ENCODE measurements at regions not wholly inside any gene's neighbourhood (a gene's known extent, or its start where the extent isn't known, plus 50 kb on each side); places are given as distances from the start of the nearest gene placed in this dataset.
"Not testable (repeated sequence)": the region's sequence is repeated elsewhere in the genome, so short reads cannot be mapped to it uniquely, and the experiment has no call there.

- Histone ChIP-seq H3K79me2 (ENCODE audit: control insufficient read depth, insufficient read depth, low read length) (no peaks in the 10 kb centered on the region), H3K9ac (ENCODE audit: control insufficient read depth, extremely low read depth, insufficient read depth, low read length) (no peak overlapping the region), H3K27ac (ENCODE audit: control insufficient read depth, insufficient read depth, low read length) (no peak overlapping the region), H3K4me2 (ENCODE audit: control insufficient read depth, extremely low read depth, insufficient read depth, low read depth, low read length) (no peak overlapping the region), H4K20me1 (ENCODE audit: control insufficient read depth, extremely low read depth, insufficient read depth, low read length) (no peaks in the 10 kb centered on the region), H3K4me3 (ENCODE audit: control insufficient read depth in 2 of 3, extremely low read depth in 1 of 3, insufficient read depth in 2 of 3, low read depth in 1 of 3, low read length in 3 of 3) (no peak overlapping the region), H3K36me3 (ENCODE audit: control insufficient read depth in 2 of 2, extremely low read depth in 1 of 2, insufficient read depth in 2 of 2, low read length in 2 of 2) (no peaks in the 10 kb centered on the region), H2AFZ (ENCODE audit: control insufficient read depth, low read length) (no peak overlapping the region), H3K4me1 (ENCODE audit: control insufficient read depth, extremely low read depth, insufficient read depth, low read length) (no peaks in the 10 kb centered on the region), H3K9me1 (ENCODE audit: control insufficient read depth, extremely low read depth, insufficient read depth, low read length) (no peaks in the 10 kb centered on the region), H3K9me3 (ENCODE audit: control insufficient read depth, low read depth, low read length) (no peaks in the 10 kb centered on the region), H3K27me3 (ENCODE audit: control insufficient read depth, extremely low read depth, insufficient read depth, low read length) (no peaks in the 10 kb centered on the region)
- DNase-seq (ENCODE audit: low read depth, low spot score), result no peak
- no peak for FAIRE-seq
- TF ChIP-seq CTCF (optimal IDR thresholded peaks at IDR 0.05 in 1 of 3, IDR thresholded peaks at IDR 0.05 in 1 of 3, conservative IDR thresholded peaks at IDR 0.05 in 1 of 3; ENCODE audit: extremely low read depth in 1 of 3, insufficient read depth in 2 of 3, low read length in 3 of 3), result no peak
- TF ChIP-seq EZH2 (IDR thresholded peaks at IDR 0.05; ENCODE audit: low read length), result no peak
- dilution Hi-C loops (cut with MboI; ENCODE audit: extremely low pct_ligation_motif_present, low sequenced_read_pairs), result no loop called here
Measured at GRCh38 chr1:60797351-60797750, 285.0 kb upstream of the NFIA start.

GRCh38 chr1:60791226-60791625 is 291.1 kb upstream of the NFIA start:
- no peak overlapping the region for H3K4me2 ChIP-seq (ENCODE audit: control insufficient read depth, extremely low read depth, insufficient read depth, low read depth, low read length)
- DNase-seq (ENCODE audit: low read depth, low spot score), result no peak
- H3K79me2 ChIP-seq (ENCODE audit: control insufficient read depth, insufficient read depth, low read length), result no peaks in the 10 kb centered on the region
- no peaks in the 10 kb centered on the region for H3K9me3 ChIP-seq (ENCODE audit: control insufficient read depth, low read depth, low read length)
- no peak overlapping the region for H3K27ac ChIP-seq (ENCODE audit: control insufficient read depth, insufficient read depth, low read length)
- no peak overlapping the region for H3K4me3 ChIP-seq (ENCODE audit: control insufficient read depth in 2 of 3, extremely low read depth in 1 of 3, insufficient read depth in 2 of 3, low read depth in 1 of 3, low read length in 3 of 3)
- H4K20me1 ChIP-seq (ENCODE audit: control insufficient read depth, extremely low read depth, insufficient read depth, low read length), result no peaks in the 10 kb centered on the region
- no peaks in the 10 kb centered on the region for H3K36me3 ChIP-seq (ENCODE audit: control insufficient read depth in 2 of 2, extremely low read depth in 1 of 2, insufficient read depth in 2 of 2, low read length in 2 of 2)
- no peak for FAIRE-seq
- H3K9ac ChIP-seq (ENCODE audit: control insufficient read depth, extremely low read depth, insufficient read depth, low read length), result no peak overlapping the region
- no peak overlapping the region for H2AFZ ChIP-seq (ENCODE audit: control insufficient read depth, low read length)
- no peaks in the 10 kb centered on the region for H3K4me1 ChIP-seq (ENCODE audit: control insufficient read depth, extremely low read depth, insufficient read depth, low read length)
- dilution Hi-C loops (cut with MboI; ENCODE audit: extremely low pct_ligation_motif_present, low sequenced_read_pairs), result no loop called here
- peaks cover 3% of the 10 kb centered on the region for H3K27me3 ChIP-seq (ENCODE audit: control insufficient read depth, extremely low read depth, insufficient read depth, low read length)
- TF ChIP-seq EZH2 (IDR thresholded peaks at IDR 0.05; ENCODE audit: low read length) (no peak), CTCF (optimal IDR thresholded peaks at IDR 0.05 in 1 of 3, IDR thresholded peaks at IDR 0.05 in 1 of 3, conservative IDR thresholded peaks at IDR 0.05 in 1 of 3; ENCODE audit: extremely low read depth in 1 of 3, insufficient read depth in 2 of 3, low read length in 3 of 3) (no peak)
- H3K9me1 ChIP-seq (ENCODE audit: control insufficient read depth, extremely low read depth, insufficient read depth, low read length), result no peaks in the 10 kb centered on the region

GRCh38 chr1:60773099-60773498 is 309.3 kb upstream of the NFIA start:
- H2AFZ ChIP-seq (ENCODE audit: control insufficient read depth, low read length); H3K36me3 ChIP-seq (ENCODE audit: control insufficient read depth in 2 of 2, extremely low read depth in 1 of 2, insufficient read depth in 2 of 2, low read length in 2 of 2); H3K79me2 ChIP-seq (ENCODE audit: control insufficient read depth, insufficient read depth, low read length); dilution Hi-C loops (cut with MboI; ENCODE audit: extremely low pct_ligation_motif_present, low sequenced_read_pairs); H4K20me1 ChIP-seq (ENCODE audit: control insufficient read depth, extremely low read depth, insufficient read depth, low read length); H3K4me1 ChIP-seq (ENCODE audit: control insufficient read depth, extremely low read depth, insufficient read depth, low read length); H3K9me3 ChIP-seq (ENCODE audit: control insufficient read depth, low read depth, low read length); H3K4me3 ChIP-seq (ENCODE audit: control insufficient read depth in 2 of 3, extremely low read depth in 1 of 3, insufficient read depth in 2 of 3, low read depth in 1 of 3, low read length in 3 of 3); H3K27ac ChIP-seq (ENCODE audit: control insufficient read depth, insufficient read depth, low read length); H3K9ac ChIP-seq (ENCODE audit: control insufficient read depth, extremely low read depth, insufficient read depth, low read length); H3K27me3 ChIP-seq (ENCODE audit: control insufficient read depth, extremely low read depth, insufficient read depth, low read length); FAIRE-seq; DNase-seq (ENCODE audit: low read depth, low spot score); H3K9me1 ChIP-seq (ENCODE audit: control insufficient read depth, extremely low read depth, insufficient read depth, low read length); H3K4me2 ChIP-seq (ENCODE audit: control insufficient read depth, extremely low read depth, insufficient read depth, low read depth, low read length): not testable (repeated sequence)

Data from keratinocyte (primary cell).